LNCAP (cell line): ENCODE measurements at regions not wholly inside any gene's neighbourhood (a gene's known extent, or its start where the extent isn't known, plus 50 kb on each side); places are given as distances from the start of the nearest gene placed in this dataset.

Experiments
- TF ChIP-seq, protein P1 (sequence below): fragments of 450-650 bp; IDR thresholded peaks from 2 replicates; pipeline ENCODE4 v1.5.1; 2017; ENCODE audit warnings: mild to moderate bottlenecking

DNA sequence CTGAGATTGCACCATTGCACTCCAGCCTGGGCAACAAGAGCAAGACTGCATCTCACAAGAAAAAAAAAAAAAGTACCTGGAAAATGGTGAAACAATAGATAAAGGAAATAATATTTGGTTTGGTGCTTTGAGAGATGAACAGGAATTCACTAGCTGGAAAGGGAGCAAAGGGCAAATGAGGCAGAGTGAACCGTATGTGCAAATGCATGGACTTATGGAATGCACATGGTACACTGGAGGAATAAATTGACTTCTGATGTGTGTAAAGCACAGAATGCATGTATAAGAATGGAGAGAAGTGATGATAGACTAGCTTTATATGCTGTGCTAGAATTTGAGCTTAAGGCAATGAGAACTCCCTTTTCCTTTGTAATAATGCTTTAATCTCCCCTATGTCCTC is 413.3 kb downstream of the SPRY1 start:
- TF ChIP-seq, protein P1, sequence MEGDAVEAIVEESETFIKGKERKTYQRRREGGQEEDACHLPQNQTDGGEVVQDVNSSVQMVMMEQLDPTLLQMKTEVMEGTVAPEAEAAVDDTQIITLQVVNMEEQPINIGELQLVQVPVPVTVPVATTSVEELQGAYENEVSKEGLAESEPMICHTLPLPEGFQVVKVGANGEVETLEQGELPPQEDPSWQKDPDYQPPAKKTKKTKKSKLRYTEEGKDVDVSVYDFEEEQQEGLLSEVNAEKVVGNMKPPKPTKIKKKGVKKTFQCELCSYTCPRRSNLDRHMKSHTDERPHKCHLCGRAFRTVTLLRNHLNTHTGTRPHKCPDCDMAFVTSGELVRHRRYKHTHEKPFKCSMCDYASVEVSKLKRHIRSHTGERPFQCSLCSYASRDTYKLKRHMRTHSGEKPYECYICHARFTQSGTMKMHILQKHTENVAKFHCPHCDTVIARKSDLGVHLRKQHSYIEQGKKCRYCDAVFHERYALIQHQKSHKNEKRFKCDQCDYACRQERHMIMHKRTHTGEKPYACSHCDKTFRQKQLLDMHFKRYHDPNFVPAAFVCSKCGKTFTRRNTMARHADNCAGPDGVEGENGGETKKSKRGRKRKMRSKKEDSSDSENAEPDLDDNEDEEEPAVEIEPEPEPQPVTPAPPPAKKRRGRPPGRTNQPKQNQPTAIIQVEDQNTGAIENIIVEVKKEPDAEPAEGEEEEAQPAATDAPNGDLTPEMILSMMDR: no peak

DNA sequence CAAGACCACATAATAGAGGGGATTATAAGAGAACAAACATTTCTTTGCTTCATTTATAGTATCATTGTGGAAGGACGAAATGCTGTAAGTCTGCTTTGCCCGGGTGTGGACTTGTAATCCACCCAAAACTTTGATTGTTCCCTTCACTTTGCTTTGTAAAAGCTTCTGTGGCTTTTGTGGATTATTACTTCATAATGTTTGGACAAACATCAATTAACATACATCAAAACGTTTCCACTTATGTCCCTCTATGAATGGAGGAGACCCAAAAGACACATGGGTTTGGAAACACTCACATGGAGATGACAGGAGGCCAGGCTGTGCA is 415.4 kb downstream of the SPRY1 start:
- TF ChIP-seq, protein P1: no peak

DNA sequence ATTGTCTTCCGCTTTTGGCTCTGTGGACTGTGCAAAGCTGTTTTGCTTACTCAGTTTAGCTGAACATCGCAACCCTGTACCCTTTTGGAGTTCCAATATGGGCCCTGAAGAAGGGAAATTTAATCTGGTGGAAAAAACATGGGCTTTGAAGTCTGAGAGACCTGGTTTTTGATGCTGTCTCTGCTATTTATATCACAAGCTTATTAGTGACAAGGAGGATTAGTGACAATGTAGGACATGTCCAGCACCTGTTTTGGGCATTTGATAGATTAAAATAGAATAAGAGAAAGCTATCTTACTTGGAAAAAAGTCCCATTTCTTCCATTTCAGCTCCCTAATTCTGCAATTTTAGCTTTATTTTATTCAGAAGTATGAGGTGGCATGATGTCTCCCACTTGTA is 417.3 kb downstream of the SPRY1 start:
- TF ChIP-seq, protein P1: no peak

DNA sequence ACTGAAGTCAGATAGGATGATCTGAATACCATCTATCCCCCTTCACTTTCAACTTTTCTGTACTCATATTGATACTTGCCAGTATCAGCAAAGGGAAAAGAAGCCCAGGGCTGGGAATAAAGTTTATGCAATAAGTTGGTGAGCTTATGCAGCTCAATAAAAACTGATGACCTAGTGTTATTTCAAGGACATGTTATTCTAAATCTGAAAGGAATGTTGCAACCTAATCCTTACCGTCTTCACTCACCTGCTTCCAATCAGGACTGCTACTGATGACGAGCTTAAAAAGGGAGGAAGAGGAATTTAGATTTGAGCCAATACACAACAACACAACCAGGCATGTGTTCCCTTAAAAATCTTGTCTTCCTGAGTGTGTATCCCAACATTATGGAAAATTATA is 419.9 kb downstream of the SPRY1 start:
- TF ChIP-seq, protein P1: no peak

DNA sequence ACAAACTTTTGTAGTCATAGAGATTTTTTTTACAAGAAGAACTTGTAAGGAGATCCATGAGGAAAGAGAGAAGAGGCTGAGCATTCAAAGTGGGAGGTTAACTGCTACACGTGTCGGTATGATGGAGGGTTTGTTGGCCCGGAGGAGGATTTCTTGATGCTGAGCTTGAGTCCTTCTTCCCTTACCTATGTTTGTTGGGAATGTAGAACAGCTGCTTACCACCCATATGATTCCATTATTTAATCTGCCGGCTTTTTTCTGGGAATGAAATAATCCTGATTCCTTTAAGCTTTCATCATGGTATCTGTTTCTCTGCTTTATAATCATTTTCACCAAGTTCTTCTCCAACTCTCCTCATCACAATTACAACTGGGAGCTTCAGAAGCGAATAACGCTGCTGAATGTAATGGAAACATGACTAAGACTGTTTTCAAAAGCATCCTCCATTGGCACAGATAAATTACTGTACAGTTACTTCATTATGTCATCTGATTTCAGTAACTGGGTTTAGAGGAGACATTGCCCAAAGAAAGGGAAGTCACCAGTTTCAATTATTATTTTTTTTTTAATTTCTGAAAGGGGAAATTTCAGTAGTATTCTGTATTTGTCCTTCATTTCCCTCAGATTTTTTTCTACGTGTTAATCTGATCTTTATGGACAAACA is 420.6 kb downstream of the SPRY1 start:
- TF ChIP-seq, protein P1: no peak

DNA sequence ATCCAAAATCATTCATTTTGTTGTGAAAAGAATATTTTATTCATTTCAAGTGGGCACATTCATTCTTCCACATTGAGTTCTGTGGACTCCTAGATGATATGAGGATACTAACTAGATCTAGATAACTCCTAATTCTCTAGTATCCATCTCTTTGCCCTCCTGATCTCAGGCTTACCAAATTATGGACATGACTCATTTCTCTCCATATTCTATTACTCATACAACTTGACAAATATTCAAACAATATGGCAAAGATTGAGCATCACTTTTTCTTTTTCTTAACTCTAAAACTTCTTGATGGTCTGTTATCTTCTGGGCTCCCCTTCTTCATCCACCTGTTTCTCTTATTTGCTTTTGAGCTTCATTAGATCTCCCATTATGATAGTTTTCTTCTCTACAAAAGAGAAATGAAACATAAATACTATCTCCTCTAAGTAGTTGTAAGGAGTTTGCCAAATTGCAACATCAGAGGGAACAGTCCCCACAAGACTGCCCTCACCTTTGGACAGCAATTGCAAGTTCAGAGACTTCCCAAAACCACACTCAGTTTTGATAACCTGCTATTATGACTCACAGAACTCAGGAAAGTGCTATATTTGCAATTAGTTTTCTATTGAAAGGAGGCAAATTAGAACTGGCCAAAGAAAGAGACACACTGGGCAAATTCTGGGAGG is 422.9 kb downstream of the SPRY1 start:
- TF ChIP-seq, protein P1: no peak

DNA sequence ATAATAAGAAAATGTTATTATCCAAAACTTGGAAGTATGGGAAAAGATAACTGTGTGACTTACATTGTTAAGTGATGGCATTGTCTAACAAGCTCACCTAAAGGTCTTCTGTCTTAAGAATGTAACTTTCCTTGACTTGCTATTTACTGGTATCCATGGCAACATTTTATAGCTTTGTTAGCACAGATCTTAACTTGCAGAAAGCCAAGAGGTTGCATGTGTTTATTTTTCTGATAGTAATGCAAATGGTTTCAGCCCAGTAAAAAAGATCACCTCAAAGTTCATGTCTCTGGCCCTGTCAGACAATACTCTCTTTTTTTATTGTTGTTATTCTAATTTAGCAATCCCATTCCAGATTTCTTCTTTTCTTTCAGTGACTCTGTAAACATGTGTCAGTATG is 425.3 kb downstream of the SPRY1 start:
- TF ChIP-seq, protein P1: no peak
